GM21786 (cell line): ENCODE measurements at regions not wholly inside any gene's neighbourhood (a gene's known extent, or its start where the extent isn't known, plus 50 kb on each side); places are given as distances from the start of the nearest gene placed in this dataset.
"Not testable (repeated sequence)": the region's sequence is repeated elsewhere in the genome, so short reads cannot be mapped to it uniquely, and the experiment has no call there.

Experiments
- ATAC-seq: cut with Tn5 transposase; IDR thresholded peaks from one replicate; pipeline ENCODE4 v1.9.1; 2021; ENCODE audit not compliant: unreplicated experiment

DNA sequence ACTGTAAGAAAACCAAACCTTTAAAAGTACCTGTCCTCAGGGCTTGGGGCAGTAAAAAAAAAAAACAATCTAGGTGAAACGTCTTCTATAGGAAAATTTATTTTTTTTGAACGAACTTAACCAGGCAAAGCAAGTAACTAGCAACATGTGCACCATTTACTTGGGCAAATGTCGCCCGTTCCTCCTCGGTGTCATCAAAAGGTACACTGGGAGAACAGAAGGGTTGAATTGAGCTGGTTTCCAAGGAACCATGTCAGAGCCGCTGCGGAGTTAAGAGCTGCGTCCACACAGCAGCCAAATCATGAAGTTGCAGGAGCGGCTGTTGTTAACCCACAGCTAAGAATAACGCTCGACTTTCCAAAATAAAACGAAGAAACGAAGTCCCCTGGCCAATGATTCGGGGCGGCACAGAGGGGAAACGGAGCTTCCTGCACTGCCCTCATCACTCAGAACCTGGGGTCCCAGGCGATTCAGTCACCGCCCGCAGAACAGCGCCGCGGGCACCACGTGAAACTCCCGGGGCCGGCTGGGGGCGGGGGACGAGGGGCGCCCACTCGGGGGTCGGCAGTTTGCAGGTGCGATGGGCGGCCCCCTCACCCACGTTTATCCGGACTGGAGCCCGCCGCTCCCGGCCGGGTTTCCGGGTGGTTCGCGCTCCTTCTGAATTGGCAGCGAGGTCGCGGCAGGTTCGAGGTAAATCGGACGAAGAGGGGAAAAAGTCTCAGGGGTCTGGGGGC, 53.6 kb upstream of the PLGLB1 start:
- ATAC-seq = peak; percentile 10

DNA sequence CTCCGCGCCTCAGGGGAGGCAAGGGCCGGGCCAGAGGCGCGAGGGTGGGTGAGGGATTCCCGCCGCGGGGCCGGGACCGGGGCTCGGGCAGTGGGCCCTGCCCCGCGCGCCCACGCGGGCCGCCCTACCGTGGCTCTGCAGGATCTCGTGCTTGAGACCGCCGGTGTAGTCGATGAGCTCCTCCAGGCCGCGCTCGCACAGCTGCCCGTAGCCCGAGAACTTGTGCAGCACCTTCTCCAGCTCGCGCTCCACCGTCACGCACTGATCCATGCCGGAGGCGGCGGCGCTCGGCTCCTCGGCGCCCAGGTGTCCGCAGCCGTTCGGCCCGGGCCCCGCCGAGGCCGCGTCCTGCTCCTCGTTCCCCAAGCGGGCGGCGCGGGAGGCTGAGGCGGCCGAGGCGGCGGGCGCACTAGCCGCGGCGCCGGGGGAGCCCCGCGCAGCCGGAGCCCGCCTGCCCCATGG, 54.2 kb upstream of the PLGLB1 start:
- ATAC-seq = peak; percentile 21

DNA sequence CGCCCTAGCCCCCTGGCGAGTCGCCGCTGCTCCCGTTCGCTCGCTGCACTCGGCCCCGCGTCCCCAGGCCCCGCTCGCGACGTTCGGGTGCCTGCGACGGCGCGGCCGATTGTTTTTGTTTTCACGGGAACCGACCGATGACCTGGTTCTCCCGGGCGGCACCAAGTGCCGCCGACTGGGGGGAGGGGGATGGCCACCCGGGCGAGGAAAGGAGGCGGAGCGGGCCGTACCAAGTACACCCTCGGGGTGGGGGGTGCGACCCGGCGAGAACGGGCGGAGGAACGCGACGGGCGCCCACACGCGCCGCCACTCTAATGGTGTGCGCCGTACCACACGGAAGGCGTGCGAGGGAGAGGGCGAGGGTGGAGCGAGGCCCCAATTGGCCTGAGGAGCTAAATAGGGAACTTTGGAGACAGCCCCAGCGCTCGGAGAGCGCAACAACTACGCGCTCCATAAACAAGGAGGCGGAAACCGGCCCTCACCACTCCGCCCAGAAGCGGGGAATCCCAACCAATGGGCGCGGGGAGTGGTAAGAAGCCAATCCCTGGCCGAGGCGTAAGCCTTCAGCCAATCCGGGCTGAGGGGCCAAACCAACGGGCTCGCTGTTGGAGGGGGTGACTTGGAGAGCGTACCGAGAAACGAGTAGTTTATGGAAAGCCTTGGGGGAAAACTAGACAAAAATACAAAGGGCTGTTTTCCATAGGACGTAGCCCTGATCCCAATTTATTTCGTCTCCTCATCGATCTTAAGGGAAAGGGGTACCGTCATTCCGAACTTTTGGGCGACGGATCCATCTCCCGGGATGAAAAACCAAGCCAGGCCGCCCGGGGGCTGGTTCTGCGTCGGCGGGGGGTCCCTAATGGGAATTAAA, 54.8 kb upstream of the PLGLB1 start:
- ATAC-seq = peak; percentile 90

DNA sequence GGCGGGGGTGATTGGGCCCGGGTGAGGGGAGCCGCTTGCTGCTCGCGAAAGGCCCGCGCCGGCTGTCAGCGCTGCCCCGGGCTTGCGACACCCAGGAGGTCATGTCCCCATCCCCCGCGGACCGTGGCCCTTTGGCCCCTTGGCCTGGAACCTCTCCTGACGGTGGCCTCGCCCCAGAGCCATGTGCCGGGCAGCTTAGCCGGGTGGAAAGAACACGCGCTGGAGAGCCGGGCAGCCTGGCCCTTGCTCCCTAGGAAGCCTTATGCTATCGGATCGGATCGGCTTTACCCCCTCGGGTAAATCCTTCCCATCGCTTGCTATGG, 55.4 kb upstream of the PLGLB1 start:
- not testable (repeated sequence) for ATAC-seq

- ATAC-seq = not testable (repeated sequence)
These were observed 60.1 kb upstream of the PLGLB1 start for GRCh38 chr2:87081727-87082126.

- not testable (repeated sequence) for ATAC-seq
These were observed 66.4 kb upstream of the PLGLB1 start for GRCh38 chr2:87088079-87088478.

DNA sequence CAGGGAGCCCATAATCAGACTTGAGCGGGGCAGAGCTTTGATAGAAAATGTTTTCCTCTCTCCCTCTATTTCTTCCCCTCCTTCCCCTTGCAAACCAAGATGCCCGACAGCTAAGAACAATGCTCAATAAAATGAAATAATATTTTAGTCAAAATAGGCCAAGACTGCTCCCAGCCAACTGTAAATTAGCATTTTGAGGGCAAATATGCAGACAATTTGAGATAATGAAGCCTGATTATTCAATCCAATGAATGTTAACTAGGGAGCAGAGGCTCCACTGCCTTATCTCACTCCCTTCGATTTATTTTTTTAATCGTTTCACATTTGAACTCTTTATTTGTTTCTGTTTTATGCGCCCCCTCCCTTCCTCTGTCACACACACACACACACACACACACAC, 67.8 kb upstream of the PLGLB1 start:
- not testable (repeated sequence) for ATAC-seq

GRCh38 chr2:87093252-87093651, 71.6 kb upstream of the PLGLB1 start:
- not testable (repeated sequence) for ATAC-seq

DNA sequence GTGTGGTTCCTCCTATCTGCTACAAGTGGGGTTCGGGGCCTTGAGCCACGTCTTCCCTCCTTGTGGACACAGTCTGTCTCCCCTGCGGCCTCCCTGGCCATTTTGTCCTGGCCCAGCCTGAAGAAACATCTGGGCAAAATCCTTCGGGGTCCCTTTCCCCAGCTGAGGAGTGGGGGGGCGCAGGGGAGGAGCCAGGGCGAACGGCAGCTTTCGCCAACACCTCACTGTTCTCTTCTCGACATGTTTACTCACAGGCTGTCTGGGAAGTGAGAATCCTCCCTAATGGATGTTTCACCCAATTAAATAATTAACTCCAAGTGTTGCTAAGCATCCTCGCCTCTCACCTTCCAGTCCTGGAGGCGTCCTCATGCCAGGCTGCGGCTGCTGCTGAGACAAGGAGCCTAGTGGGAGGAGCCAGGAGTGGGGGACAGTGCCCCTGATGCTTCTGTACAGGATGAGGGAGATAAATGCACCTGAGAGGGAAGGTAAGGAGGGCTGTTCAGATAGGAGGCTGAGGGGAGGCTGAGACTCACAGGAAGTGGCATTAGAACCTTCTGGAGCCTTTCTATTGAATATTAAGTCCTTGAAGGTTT, 72.4 kb upstream of the PLGLB1 start:
- not testable (repeated sequence) for ATAC-seq

DNA sequence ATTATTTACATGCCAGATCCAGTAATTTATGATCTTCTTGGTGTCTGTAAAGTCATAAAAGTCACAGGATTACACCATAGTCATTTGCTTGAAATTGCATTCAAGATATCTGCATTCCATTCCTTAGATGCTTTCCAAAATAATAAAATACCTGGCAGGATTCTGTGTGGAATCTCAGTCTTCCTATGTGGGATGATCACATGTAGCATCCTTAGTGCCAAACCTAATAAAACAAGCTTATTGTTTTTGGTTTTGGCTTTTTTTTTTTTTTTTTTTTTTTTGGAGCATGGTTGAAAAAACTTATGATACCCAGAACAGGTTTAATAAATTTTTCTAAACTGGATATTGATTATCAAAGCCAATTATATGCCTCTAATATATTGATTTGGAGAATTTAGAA, 74.2 kb upstream of the PLGLB1 start:
- ATAC-seq = not testable (repeated sequence)

DNA sequence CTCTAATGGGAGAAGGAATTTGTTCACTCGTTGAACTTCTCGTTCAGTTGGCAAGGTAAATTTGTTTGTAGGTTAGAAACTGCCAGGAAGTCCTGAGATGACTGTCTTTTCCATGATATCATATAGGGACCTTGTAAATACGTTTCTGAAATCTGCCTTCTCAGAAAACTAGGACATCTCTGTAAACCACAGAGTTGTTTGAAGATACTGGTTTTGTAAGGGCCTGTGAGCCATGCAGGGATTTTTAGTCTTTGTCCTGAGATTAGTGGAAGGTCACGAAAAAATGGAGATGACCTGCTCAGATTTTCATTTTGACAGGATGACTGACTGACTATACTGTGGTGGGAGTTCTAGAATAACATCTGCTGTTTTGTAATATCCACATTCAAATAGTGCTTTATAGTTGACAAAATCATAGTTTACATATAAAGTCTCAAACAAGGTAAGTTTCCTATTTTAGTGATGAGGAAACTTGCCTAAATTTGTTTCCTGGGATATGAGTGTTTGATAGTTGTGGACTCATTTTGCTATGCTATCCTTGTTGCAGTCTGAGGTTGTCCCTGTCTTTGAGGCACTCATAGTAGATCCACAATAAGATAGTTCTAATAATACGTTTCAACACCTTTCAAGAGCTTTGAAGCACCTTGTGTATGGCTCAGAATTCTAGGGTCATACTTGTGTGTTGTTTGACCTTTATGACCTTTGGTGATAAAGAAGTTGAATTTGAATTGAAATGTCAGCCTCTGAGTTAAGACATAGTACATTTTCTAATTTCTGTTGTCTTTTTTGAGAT, 107.3 kb upstream of the PLGLB1 start:
- ATAC-seq = not testable (repeated sequence)

DNA sequence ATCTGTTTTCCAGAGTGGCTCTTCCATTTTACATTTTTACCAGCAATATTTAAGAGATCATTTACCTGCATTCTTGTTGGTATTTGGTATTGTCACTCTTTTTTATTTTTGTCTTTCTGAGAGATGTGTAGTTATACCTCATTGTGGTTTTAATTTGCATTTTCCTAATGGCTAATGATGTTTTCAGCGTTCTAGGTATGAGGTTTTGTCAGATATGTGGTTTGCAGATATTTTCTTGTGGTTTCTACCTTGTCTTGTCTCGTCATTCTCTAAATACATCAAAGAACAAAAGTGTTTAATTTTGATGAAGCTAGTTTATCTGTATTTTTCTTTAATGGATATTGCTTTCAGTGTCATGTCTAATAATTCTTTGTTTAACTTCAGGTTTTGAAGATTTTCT, 110.9 kb upstream of the PLGLB1 start:
- ATAC-seq = not testable (repeated sequence)

DNA sequence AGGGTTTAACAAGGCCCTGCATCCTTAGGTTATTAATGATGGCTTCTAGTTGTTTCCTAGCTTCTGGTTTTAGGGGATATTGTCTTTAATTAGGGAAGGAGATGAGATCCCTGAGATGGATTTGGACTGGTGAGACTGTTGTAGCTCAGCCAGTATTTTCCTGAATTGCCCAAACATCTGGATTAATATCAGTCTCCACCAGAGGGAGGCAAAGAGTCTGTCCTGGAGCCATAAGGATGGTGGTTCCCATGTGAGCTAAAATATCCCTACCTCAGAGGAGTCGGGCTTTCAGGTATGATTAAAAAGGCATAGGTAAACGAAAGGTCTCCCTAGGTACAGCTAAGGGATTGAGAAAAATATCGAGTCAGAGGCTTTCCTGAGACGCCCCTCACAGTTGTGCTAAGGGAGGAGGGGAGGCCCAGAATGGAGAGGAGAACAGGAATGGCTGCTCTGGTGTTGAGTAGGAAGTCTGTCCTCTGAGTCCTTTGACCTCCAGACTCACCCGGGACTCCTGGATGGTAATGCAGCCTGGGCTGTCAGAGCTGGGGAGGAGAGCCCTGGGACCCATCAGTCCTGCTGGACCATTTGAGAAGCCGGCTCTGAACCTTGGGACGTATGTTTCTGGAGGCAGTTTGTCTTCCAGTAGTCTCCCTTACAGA, 130.3 kb upstream of the PLGLB1 start:
- ATAC-seq = not testable (repeated sequence)

- ATAC-seq = not testable (repeated sequence)
These were observed 152.8 kb upstream of the PLGLB1 start for GRCh38 chr2:87174454-87174853.

DNA sequence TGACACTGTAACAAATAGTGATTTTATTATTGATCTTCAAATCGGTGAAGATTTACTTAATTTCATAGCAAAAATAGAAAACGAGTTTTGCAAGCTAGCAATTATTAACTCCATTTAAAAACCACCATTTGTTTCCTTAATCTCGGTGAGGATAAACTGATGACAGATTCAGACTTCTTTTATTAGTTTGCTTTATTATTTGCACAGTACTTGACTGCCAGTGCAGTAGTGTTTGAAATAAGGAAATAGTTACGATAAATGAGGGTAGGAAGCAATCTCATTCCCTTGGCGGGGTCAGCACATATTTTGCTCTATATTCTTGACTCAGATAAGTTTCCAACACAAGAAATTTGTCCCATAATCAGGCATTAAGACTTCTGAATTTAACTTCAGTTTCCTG, 161.7 kb upstream of the PLGLB1 start:
- not testable (repeated sequence) for ATAC-seq

DNA sequence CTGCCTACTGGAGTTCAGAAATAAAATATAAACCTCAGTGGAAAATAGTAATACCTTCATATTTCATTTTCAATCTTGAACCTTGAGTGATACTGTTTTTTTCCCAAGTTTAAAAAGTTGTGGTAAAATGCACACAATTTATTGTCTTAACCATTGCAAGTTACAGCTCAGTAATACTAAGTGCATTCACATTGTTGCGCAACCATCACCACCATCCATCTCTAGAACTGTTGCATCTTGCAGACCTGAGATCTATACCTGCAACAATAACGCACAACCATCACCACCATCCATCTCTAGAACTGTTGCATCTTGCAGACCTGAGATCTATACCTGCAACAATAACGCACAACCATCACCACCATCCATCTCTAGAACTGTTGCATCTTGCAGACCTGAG, 162.6 kb upstream of the PLGLB1 start:
- ATAC-seq = not testable (repeated sequence)

DNA sequence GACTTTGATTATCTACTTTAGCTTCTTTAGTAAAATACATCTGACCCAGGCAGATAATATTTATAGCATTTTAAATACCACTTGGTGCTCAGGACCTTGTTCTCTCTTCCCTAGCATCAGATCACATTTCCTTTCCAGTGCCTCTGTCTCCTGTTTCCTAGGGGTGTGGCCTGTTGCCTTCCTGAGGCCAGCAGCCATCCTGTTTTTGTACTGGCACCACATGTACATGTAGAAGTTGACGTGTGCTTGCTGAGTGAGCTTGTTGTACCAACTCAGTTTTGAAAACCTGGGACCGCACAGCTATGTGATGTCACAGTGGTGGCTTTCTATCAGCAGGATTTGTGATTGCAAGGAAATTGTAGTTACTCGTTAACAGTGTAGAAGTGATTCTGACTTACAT, 167.6 kb upstream of the PLGLB1 start:
- not testable (repeated sequence) for ATAC-seq

GRCh38 chr2:87193336-87193735, 171.7 kb upstream of the PLGLB1 start:
- ATAC-seq = not testable (repeated sequence)

GRCh38 chr2:87194254-87194999, 172.8 kb upstream of the PLGLB1 start:
- ATAC-seq = not testable (repeated sequence)
